Sigmoid colon (tissue), 4 donors: ENCODE measurements at regions not wholly inside any gene's neighbourhood (a gene's known extent, or its start where the extent isn't known, plus 50 kb on each side); places are given as distances from the start of the nearest gene placed in this dataset.

Experiments
- EP300 ChIP-seq, 4 donors: sonication (generic); formaldehyde crosslinking; IDR thresholded peaks; one replicate each; pipeline ENCODE4 v1.6.1; 2017; ENCODE audit warnings: antibody characterized with exemption in 4 of 4
- TF ChIP-seq, protein P1 (sequence below), 4 experiments: fragments of 450-650 bp in 3 of 4; fragments of 200-600 bp in 1 of 4; IDR thresholded peaks; one replicate each; pipeline ENCODE4 v1.5.1; 2016 to 2019; ENCODE audit warnings: antibody characterized with exemption in 4 of 4, mild to moderate bottlenecking in 3 of 4, moderate library complexity in 2 of 4

GRCh38 chr3:65028024-65028423 lies 340.2 kb upstream of the ADAMTS9 start:
- TF ChIP-seq, protein P1, sequence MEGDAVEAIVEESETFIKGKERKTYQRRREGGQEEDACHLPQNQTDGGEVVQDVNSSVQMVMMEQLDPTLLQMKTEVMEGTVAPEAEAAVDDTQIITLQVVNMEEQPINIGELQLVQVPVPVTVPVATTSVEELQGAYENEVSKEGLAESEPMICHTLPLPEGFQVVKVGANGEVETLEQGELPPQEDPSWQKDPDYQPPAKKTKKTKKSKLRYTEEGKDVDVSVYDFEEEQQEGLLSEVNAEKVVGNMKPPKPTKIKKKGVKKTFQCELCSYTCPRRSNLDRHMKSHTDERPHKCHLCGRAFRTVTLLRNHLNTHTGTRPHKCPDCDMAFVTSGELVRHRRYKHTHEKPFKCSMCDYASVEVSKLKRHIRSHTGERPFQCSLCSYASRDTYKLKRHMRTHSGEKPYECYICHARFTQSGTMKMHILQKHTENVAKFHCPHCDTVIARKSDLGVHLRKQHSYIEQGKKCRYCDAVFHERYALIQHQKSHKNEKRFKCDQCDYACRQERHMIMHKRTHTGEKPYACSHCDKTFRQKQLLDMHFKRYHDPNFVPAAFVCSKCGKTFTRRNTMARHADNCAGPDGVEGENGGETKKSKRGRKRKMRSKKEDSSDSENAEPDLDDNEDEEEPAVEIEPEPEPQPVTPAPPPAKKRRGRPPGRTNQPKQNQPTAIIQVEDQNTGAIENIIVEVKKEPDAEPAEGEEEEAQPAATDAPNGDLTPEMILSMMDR (IDR thresholded peaks at IDR 0.05) = no peak
- TF ChIP-seq EP300 (IDR thresholded peaks at IDR 0.05) = no peak
